ENCODE measurements at regions not wholly inside any gene's neighbourhood (a gene's known extent, or its start where the extent isn't known, plus 50 kb on each side); places are given as distances from the start of the nearest gene placed in this dataset.
"Not testable (repeated sequence)": the region's sequence is repeated elsewhere in the genome, so short reads cannot be mapped to it uniquely, and the experiment has no call there.

GRCh38 chr12:91643763-91644162, 461.1 kb upstream of the DCN start:
- H3K4me3 ChIP-seq, result no peak overlapping the region
- H3K36me3 ChIP-seq, result no peaks in the 10 kb centered on the region
- no peaks in the 10 kb centered on the region for H3K27me3 ChIP-seq
- no peak overlapping the region for H3K27ac ChIP-seq
- TF ChIP-seq POLR2AphosphoS5 (IDR thresholded peaks at IDR 0.05) (no peak), POLR2A (IDR thresholded peaks at IDR 0.05) (no peak), EP300 (IDR thresholded peaks at IDR 0.05) (no peak)
- no peak for ATAC-seq
- H3K9me3 ChIP-seq, result no peaks in the 10 kb centered on the region
- WGBS, 2 donors (ENCODE audit: low coverage in 1 of 2), result 92 to 93% methylated on average over 2 of the region's 2 CpGs
- H3K4me1 ChIP-seq, result no peaks in the 10 kb centered on the region

- no peak for ATAC-seq
Measured at GRCh38 chr12:91640021-91640420, 457.4 kb upstream of the DCN start.

DNA sequence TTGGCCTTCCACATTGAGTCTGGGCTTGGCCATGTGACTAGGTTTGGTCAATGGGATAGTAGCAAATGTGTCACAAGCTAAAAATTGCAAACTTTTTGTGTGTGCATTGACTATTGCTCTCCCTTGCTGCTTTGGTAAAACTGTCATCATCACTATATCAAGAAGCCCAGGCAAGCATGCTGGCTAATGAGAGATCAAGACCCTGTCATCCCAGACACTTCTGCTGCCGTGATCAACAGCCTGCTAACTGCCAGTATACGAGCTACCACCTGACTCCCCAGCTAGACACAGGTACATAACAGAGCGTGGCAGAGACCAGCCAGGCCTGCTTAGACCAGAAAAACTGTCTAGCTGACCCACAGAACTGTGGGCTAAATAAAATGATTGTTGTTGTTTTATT, 456.7 kb upstream of the DCN start:
- Histone ChIP-seq H3K27me3 (no peaks in the 10 kb centered on the region), H3K4me3 (no peak overlapping the region), H3K27ac (no peak overlapping the region), H3K36me3 (no peaks in the 10 kb centered on the region), H3K4me1 (no peaks in the 10 kb centered on the region), H3K9me3 (no peaks in the 10 kb centered on the region)
- no peak for TF ChIP-seq EP300 (IDR thresholded peaks at IDR 0.05)
- TF ChIP-seq, protein P1, sequence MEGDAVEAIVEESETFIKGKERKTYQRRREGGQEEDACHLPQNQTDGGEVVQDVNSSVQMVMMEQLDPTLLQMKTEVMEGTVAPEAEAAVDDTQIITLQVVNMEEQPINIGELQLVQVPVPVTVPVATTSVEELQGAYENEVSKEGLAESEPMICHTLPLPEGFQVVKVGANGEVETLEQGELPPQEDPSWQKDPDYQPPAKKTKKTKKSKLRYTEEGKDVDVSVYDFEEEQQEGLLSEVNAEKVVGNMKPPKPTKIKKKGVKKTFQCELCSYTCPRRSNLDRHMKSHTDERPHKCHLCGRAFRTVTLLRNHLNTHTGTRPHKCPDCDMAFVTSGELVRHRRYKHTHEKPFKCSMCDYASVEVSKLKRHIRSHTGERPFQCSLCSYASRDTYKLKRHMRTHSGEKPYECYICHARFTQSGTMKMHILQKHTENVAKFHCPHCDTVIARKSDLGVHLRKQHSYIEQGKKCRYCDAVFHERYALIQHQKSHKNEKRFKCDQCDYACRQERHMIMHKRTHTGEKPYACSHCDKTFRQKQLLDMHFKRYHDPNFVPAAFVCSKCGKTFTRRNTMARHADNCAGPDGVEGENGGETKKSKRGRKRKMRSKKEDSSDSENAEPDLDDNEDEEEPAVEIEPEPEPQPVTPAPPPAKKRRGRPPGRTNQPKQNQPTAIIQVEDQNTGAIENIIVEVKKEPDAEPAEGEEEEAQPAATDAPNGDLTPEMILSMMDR (IDR thresholded peaks at IDR 0.05), result no peak
- TF ChIP-seq POLR2AphosphoS5 (IDR thresholded peaks at IDR 0.05), result no peak
- TF ChIP-seq POLR2A (IDR thresholded peaks at IDR 0.05), result no peak
- ATAC-seq, result no peak
- WGBS, 2 donors (ENCODE audit: low coverage in 1 of 2), result 80% methylated on average over 1 of the region's 3 CpGs; no CpG with 5 or more reads in 1 of the 2 donors

More at GRCh38 chr12:91640021-91640420, 457.4 kb upstream of the DCN start:
- no peak for TF ChIP-seq EP300 (IDR thresholded peaks at IDR 0.05)
- TF ChIP-seq, protein P1 (IDR thresholded peaks at IDR 0.05), result no peak
- TF ChIP-seq POLR2A (IDR thresholded peaks at IDR 0.05), result no peak
- no peak for TF ChIP-seq POLR2AphosphoS5 (IDR thresholded peaks at IDR 0.05)
- Histone ChIP-seq H3K4me3 (no peak overlapping the region), H3K4me1 (no peaks in the 10 kb centered on the region), H3K27me3 (no peaks in the 10 kb centered on the region), H3K36me3 (no peaks in the 10 kb centered on the region), H3K9me3 (no peaks in the 10 kb centered on the region), H3K27ac (no peak overlapping the region)
- 61 to 70% methylated on average over 2 of the region's 2 CpGs for WGBS, 2 donors (ENCODE audit: low coverage in 1 of 2)

DNA sequence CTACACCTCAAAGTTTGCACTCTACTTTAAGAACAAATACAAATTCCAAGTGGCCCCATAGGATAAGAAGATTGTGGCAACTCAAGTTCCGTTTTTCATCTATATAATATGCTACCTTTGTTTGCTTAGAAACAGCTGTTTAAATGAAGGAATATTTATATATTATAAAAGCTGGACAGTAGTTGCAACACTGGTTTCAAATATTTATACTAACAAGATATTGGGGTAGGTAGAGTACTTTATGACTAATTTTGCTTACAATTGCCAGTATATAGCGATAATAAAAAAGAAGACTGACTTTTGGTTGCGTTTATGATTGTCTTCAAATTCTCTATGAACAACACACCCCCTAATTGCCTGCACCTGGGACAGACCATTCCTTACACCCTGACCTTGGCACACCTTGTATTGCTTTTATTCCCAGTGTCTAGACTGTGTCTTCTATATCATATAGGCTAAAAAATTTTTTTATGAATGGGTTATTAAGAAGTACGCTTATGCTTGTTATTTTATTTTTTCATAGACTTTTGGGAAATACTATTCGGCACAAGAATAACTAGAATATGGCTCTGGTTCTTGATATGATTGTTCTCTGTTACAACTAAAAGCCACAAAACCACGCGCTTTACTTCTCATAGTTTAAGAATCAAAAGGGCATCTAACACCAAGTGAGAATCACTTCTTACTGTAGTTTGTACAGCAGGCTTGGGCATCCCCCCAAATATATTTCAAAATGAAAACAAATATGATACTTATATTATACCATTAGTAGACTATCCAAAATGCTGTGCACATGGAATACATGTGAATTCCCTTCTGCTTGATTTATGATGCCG, 455.4 kb upstream of the DCN start:
- WGBS, 2 donors (ENCODE audit: low coverage in 1 of 2), result 81 to 90% methylated on average over 8 of the region's 8 CpGs
- ATAC-seq, result no peak
- Histone ChIP-seq H3K27ac (no peak overlapping the region), H3K4me1 (no peaks in the 10 kb centered on the region), H3K9me3 (no peaks in the 10 kb centered on the region), H3K4me3 (no peak overlapping the region), H3K27me3 (no peaks in the 10 kb centered on the region), H3K36me3 (no peaks in the 10 kb centered on the region)
- TF ChIP-seq POLR2A (IDR thresholded peaks at IDR 0.05), result no peak
- TF ChIP-seq EP300 (IDR thresholded peaks at IDR 0.05), result no peak
- TF ChIP-seq, protein P1 (IDR thresholded peaks at IDR 0.05), result no peak

GRCh38 chr12:91636721-91637120, 454.1 kb upstream of the DCN start:
- no peak for ATAC-seq
- Histone ChIP-seq H3K9me3 (no peaks in the 10 kb centered on the region), H3K27me3 (no peaks in the 10 kb centered on the region), H3K4me3 (no peak overlapping the region), H3K36me3 (no peaks in the 10 kb centered on the region), H3K27ac (no peak overlapping the region), H3K4me1 (no peaks in the 10 kb centered on the region)
- TF ChIP-seq POLR2AphosphoS5 (IDR thresholded peaks at IDR 0.05) (no peak), POLR2A (IDR thresholded peaks at IDR 0.05) (no peak), EP300 (IDR thresholded peaks at IDR 0.05) (no peak)
- TF ChIP-seq, protein P1 (IDR thresholded peaks at IDR 0.05), result no peak
- 90% methylated on average over 2 to 3 of the region's 4 CpGs for WGBS, 2 donors (ENCODE audit: low coverage in 1 of 2)

GRCh38 chr12:91634386-91634713, 451.7 kb upstream of the DCN start:
- not testable (repeated sequence) for H3K4me1 ChIP-seq, H3K4me3 ChIP-seq, ATAC-seq, H3K9me3 ChIP-seq, H3K27ac ChIP-seq, H3K27me3 ChIP-seq, H3K36me3 ChIP-seq
- WGBS, 2 donors (ENCODE audit: low coverage in 1 of 2), result 100% methylated on average over 1 of the region's 3 CpGs
